WTC11 (cell line): ENCODE measurements at regions not wholly inside any gene's neighbourhood (a gene's known extent, or its start where the extent isn't known, plus 50 kb on each side); places are given as distances from the start of the nearest gene placed in this dataset.

ENCODE experiments used
- ATAC-seq: fragments of 200-7000 bp; cut with Tn5 transposase; 2 replicates; pipeline ENCODE4 v1.10.0; 2021; ENCODE audit warnings: mild to moderate bottlenecking, moderate library complexity
- CTCF ChIA-PET: fragments of 300-600 bp; sonication (Branson Sonifier 250); formaldehyde crosslinking; loops from one replicate; lab custom pipeline; 2021; ENCODE audit warnings: antibody characterized with exemption; lab: Charles Lee
- POLR2A ChIA-PET: fragments of 350-600 bp; sonication (Branson Sonifier 250); formaldehyde crosslinking; loops from one replicate; lab custom pipeline; 2021; ENCODE audit warnings: antibody characterized with exemption; lab: Charles Lee
- DNase-seq: peaks from one replicate; pipeline ENCODE4 v3.0.0; 2021; ENCODE audit warnings: low spot score
- H3K27ac Mint-ChIP-seq: 2 replicates; pipeline ENCODE4 v1.8.0; 2021; ENCODE audit warnings: mixed read lengths
- H3K27me3 Mint-ChIP-seq: 2 replicates; pipeline ENCODE4 v1.8.0; 2021; ENCODE audit warnings: low read depth, mild to moderate bottlenecking, moderate library complexity, mixed read lengths
- H3K36me3 Mint-ChIP-seq: 2 replicates; pipeline ENCODE4 v1.8.0; 2021; ENCODE audit warnings: mixed read lengths
- H3K4me1 Mint-ChIP-seq: 2 replicates; pipeline ENCODE4 v1.8.0; 2022; ENCODE audit warnings: mixed read lengths
- H3K4me3 Mint-ChIP-seq: 2 replicates; pipeline ENCODE4 v1.8.0; 2021; ENCODE audit warnings: mild to moderate bottlenecking, moderate library complexity, mixed read lengths
- H3K9me3 Mint-ChIP-seq: 2 replicates; pipeline ENCODE4 v1.8.0; 2021; ENCODE audit warnings: mixed read lengths
- ATF1 ChIP-seq: sonication (generic); formaldehyde crosslinking; IDR thresholded peaks from 2 replicates; pipeline ENCODE4 v1.8.1; 2023; ENCODE audit warnings: mild to moderate bottlenecking, moderate library complexity, missing genetic modification reagents
- ATF6 ChIP-seq: sonication (generic); formaldehyde crosslinking; IDR thresholded peaks from 2 replicates; pipeline ENCODE4 v1.8.1; 2023; ENCODE audit warnings: mild to moderate bottlenecking, missing genetic modification reagents
- CBFB ChIP-seq: sonication (generic); formaldehyde crosslinking; IDR thresholded peaks from 2 replicates; pipeline ENCODE4 v1.8.1; 2022; ENCODE audit warnings: mild to moderate bottlenecking, low read depth, missing genetic modification reagents
- E2F5 ChIP-seq: sonication (generic); formaldehyde crosslinking; IDR thresholded peaks from 2 replicates; pipeline ENCODE4 v1.8.1; 2022; ENCODE audit warnings: mild to moderate bottlenecking, moderate library complexity, missing genetic modification reagents
- PRDM15 ChIP-seq: sonication (generic); formaldehyde crosslinking; IDR thresholded peaks from 2 replicates; pipeline ENCODE4 v1.8.0; 2022; ENCODE audit warnings: missing genetic modification reagents
- RORB ChIP-seq: fragments of 250-450 bp; sonication (Bioruptor Pico); IDR thresholded peaks from 2 replicates; pipeline ENCODE4 v1.9.0; 2021; ENCODE audit warnings: mild to moderate bottlenecking
- SMAD4 ChIP-seq: sonication (generic); formaldehyde crosslinking; IDR thresholded peaks from 2 replicates; pipeline ENCODE4 v1.8.0; 2022; ENCODE audit warnings: mild to moderate bottlenecking, missing genetic modification reagents
- ZNF219 ChIP-seq: sonication (generic); formaldehyde crosslinking; IDR thresholded peaks from 2 replicates; pipeline ENCODE4 v1.8.0; 2023; ENCODE audit warnings: missing genetic modification reagents, mild to moderate bottlenecking, borderline replicate concordance
- ZNF317 ChIP-seq: sonication (generic); formaldehyde crosslinking; IDR thresholded peaks from 2 replicates; pipeline ENCODE4 v1.8.1; 2023; ENCODE audit warnings: low read depth, mild to moderate bottlenecking, moderate library complexity, missing genetic modification reagents, borderline replicate concordance
- ZSCAN18 ChIP-seq: fragments of 250-450 bp; sonication (Bioruptor Pico); IDR thresholded peaks from 2 replicates; pipeline ENCODE4 v2.1.2; 2022; ENCODE audit warnings: mild to moderate bottlenecking, moderate library complexity
- TF ChIP-seq, protein P1 (sequence below): fragments of 250-450 bp; sonication (Bioruptor Pico); IDR thresholded peaks from 2 replicates; pipeline ENCODE4 v1.8.0; 2021; ENCODE audit warnings: mild to moderate bottlenecking
- TF ChIP-seq, protein P2 (sequence below): sonication (generic); formaldehyde crosslinking; IDR thresholded peaks from 2 replicates; pipeline ENCODE4 v1.8.1; 2023; ENCODE audit warnings: mild to moderate bottlenecking, missing genetic modification reagents
- TF ChIP-seq, protein P3 (sequence below): sonication (generic); formaldehyde crosslinking; IDR thresholded peaks from 2 replicates; pipeline ENCODE4 v1.8.1; 2023; ENCODE audit warnings: mild to moderate bottlenecking, moderate library complexity, missing genetic modification reagents

DNA sequence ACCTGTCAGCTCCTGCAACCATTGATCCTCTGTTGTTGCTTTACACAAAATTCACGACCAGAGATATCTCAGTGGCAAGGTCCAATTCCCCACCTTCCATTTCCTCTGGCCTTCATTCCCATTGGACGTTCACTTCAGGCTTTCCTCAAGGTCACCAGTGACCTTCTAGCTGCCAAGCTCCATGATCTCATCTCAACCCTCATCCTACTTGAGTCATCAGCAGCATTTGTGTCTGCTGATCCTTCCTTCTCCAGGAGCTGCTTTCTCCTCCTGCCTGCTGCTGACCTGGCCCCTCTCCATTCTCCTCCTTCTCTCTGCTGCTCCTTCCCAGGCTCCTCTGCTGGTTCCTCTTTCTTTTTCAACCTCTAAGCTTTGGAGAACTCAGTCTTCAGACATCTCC, 66.2 kb upstream of the C10orf90 start:
- H3K9me3 Mint-ChIP-seq: no peaks in the 10 kb centered on the region
- TF ChIP-seq E2F5 (CRISPR knock-in tag): no peak
- no peak for TF ChIP-seq PRDM15
- no peak for TF ChIP-seq ZNF219 (CRISPR knock-in tag)
- no peak for TF ChIP-seq RORB (CRISPR knock-in tag)
- TF ChIP-seq CBFB (CRISPR knock-in tag): no peak
- no peak for TF ChIP-seq ZNF317 (CRISPR knock-in tag)
- no peak for TF ChIP-seq ZSCAN18
- TF ChIP-seq, protein P1, sequence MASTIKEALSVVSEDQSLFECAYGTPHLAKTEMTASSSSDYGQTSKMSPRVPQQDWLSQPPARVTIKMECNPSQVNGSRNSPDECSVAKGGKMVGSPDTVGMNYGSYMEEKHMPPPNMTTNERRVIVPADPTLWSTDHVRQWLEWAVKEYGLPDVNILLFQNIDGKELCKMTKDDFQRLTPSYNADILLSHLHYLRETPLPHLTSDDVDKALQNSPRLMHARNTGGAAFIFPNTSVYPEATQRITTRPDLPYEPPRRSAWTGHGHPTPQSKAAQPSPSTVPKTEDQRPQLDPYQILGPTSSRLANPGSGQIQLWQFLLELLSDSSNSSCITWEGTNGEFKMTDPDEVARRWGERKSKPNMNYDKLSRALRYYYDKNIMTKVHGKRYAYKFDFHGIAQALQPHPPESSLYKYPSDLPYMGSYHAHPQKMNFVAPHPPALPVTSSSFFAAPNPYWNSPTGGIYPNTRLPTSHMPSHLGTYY (CRISPR knock-in tag): no peak
- no peak for TF ChIP-seq ATF6 (CRISPR knock-in tag)
- TF ChIP-seq, protein P2, sequence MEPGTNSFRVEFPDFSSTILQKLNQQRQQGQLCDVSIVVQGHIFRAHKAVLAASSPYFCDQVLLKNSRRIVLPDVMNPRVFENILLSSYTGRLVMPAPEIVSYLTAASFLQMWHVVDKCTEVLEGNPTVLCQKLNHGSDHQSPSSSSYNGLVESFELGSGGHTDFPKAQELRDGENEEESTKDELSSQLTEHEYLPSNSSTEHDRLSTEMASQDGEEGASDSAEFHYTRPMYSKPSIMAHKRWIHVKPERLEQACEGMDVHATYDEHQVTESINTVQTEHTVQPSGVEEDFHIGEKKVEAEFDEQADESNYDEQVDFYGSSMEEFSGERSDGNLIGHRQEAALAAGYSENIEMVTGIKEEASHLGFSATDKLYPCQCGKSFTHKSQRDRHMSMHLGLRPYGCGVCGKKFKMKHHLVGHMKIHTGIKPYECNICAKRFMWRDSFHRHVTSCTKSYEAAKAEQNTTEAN: no peak
- TF ChIP-seq ATF1 (CRISPR knock-in tag): no peak
- TF ChIP-seq, protein P3, sequence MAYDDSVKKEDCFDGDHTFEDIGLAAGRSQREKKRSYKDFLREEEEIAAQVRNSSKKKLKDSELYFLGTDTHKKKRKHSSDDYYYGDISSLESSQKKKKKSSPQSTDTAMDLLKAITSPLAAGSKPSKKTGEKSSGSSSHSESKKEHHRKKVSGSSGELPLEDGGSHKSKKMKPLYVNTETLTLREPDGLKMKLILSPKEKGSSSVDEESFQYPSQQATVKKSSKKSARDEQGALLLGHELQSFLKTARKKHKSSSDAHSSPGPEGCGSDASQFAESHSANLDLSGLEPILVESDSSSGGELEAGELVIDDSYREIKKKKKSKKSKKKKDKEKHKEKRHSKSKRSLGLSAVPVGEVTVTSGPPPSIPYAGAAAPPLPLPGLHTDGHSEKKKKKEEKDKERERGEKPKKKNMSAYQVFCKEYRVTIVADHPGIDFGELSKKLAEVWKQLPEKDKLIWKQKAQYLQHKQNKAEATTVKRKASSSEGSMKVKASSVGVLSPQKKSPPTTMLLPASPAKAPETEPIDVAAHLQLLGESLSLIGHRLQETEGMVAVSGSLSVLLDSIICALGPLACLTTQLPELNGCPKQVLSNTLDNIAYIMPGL: no peak
- no peak for TF ChIP-seq SMAD4 (CRISPR knock-in tag)
- no peak for ATAC-seq
- ChIA-PET CTCF (interaction anchor here (1.2 kb wide), 1 partner anchor 12 kb away, joined by 3 read pairs; no protein-coding TSS in a partner anchor), POLR2A (no interaction called here)
- no peaks in the 10 kb centered on the region for H3K27me3 Mint-ChIP-seq
- H3K4me3 Mint-ChIP-seq: no peak overlapping the region
- no peak overlapping the region for H3K27ac Mint-ChIP-seq
- H3K4me1 Mint-ChIP-seq: peaks cover 14% of the 10 kb centered on the region
- DNase-seq: no peak
- no peaks in the 10 kb centered on the region for H3K36me3 Mint-ChIP-seq
